ENCODE measurements at regions not wholly inside any gene's neighbourhood (a gene's known extent, or its start where the extent isn't known, plus 50 kb on each side); places are given as distances from the start of the nearest gene placed in this dataset.

- TF ChIP-seq POLR2AphosphoS5 (IDR thresholded peaks at IDR 0.05; ENCODE audit: low read depth): no peak
- TF ChIP-seq GABPA (IDR thresholded peaks at IDR 0.05; ENCODE audit: low read depth): no peak
- no peak for TF ChIP-seq REST (IDR thresholded peaks at IDR 0.05; ENCODE audit: insufficient replicate concordance, low read depth)
- no peak for TF ChIP-seq SPI1 (IDR thresholded peaks at IDR 0.05; ENCODE audit: borderline replicate concordance, low read depth)
- no peak for TF ChIP-seq CTCF (IDR thresholded peaks at IDR 0.05; ENCODE audit: insufficient read depth, low read length)
- H3K27ac ChIP-seq (replicated peaks): no peak overlapping the region
- no peak overlapping the region for H3K4me3 ChIP-seq (replicated peaks; ENCODE audit: insufficient read depth, low read length)
- no peak for DNase-seq (ENCODE audit: low read depth in 1 of 2, low spot score in 1 of 2)
- H3K27me3 ChIP-seq (ENCODE audit: insufficient read depth, poor library complexity, severe bottlenecking): no peaks in the 10 kb centered on the region
Measured at GRCh38 chr9:129467739-129468666, 152.9 kb downstream of the C9orf50 start.

DNA sequence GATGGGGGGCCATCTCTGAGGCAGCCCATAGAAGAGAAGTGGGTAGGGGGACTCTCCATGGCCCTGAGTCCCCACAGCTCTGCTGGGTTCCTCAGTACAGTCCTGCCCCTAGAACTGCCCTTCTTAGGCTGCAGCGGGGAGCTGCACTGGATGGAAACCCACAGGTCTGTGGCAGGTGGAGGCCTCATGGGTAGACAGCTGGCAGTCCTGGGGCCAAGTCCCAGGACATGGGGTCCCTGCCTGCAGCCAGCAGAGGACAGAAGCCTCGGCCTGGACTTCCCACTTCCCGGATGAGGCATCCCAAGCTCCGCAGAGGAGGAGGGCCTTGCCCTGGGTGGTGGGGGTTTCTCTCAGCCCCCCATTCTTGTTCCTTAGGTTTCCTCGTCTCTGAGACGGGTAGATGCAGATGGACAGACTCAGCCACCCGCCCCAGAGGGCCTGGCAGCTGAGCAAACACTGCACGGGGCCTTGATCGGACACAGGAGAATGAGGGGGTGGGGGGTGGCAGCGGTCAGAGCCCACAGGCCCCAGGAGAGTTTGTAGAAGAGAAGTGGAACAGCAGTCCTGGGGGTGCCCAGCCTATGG, 153.8 kb downstream of the C9orf50 start:
- Histone ChIP-seq H3K27ac (replicated peaks) (no peak overlapping the region), H3K27me3 (ENCODE audit: insufficient read depth, poor library complexity, severe bottlenecking) (no peaks in the 10 kb centered on the region), H3K4me3 (replicated peaks; ENCODE audit: insufficient read depth, low read length) (no peak overlapping the region)
- DNase-seq (ENCODE audit: low read depth in 1 of 2, low spot score in 1 of 2): no peak
- no peak for TF ChIP-seq CTCF (IDR thresholded peaks at IDR 0.05; ENCODE audit: insufficient read depth, low read length)
- no peak for TF ChIP-seq GABPA (IDR thresholded peaks at IDR 0.05; ENCODE audit: low read depth)
- TF ChIP-seq SPI1 (IDR thresholded peaks at IDR 0.05; ENCODE audit: borderline replicate concordance, low read depth): no peak
- TF ChIP-seq POLR2AphosphoS5 (IDR thresholded peaks at IDR 0.05; ENCODE audit: low read depth): no peak
- TF ChIP-seq REST (IDR thresholded peaks at IDR 0.05; ENCODE audit: insufficient replicate concordance, low read depth): no peak

DNA sequence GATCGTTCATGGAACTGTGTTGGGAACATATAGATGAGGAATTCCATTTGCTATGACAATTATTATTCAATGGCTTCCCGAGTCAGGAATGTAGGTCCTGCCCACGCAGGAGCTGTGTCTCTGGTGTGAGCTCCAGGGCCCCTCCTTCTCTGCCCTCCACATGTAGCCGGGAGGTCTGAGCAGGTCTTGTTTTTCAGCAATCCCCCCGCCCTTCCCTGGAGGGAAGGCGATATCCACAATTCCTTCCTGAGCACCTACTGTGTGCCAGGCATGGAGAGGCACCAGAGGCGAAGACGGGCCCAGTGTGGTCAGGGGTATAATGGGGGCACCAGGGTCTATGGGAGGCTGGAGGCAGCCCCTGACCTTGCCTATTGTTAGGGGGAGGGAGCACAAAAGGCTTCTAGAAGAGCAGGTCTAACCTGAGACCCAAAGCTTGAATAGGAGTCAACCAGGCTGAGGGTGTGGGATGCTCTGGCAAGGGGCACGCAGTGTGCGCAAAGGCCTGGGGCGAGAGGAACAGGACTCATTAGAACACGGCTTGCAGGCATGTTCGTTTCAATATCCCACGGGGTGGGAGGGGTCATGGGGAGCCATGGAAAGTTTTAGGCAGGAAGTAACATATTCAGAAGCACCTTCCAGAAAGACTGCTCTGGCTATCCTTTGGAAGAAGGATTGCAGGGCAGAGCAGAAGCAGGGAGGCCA, 154.9 kb downstream of the C9orf50 start:
- DNase-seq (ENCODE audit: low read depth in 1 of 2, low spot score in 1 of 2): no peak
- Histone ChIP-seq H3K4me3 (replicated peaks; ENCODE audit: insufficient read depth, low read length) (no peak overlapping the region), H3K27ac (replicated peaks) (no peak overlapping the region), H3K27me3 (ENCODE audit: insufficient read depth, poor library complexity, severe bottlenecking) (no peaks in the 10 kb centered on the region)
- TF ChIP-seq SPI1 (IDR thresholded peaks at IDR 0.05; ENCODE audit: borderline replicate concordance, low read depth): no peak
- TF ChIP-seq REST (IDR thresholded peaks at IDR 0.05; ENCODE audit: insufficient replicate concordance, low read depth): no peak
- TF ChIP-seq CTCF (IDR thresholded peaks at IDR 0.05; ENCODE audit: insufficient read depth, low read length): no peak
- TF ChIP-seq POLR2AphosphoS5 (IDR thresholded peaks at IDR 0.05; ENCODE audit: low read depth): no peak
- no peak for TF ChIP-seq GABPA (IDR thresholded peaks at IDR 0.05; ENCODE audit: low read depth)

Measured in HL-60 (cell line).